ENCODE measurements at regions not wholly inside any gene's neighbourhood (a gene's known extent, or its start where the extent isn't known, plus 50 kb on each side); places are given as distances from the start of the nearest gene placed in this dataset.

GRCh38 chr2:176873403-176873802 lies 339.2 kb upstream of the HNRNPA3 start:
- no peak for TF ChIP-seq EZH2 (IDR thresholded peaks at IDR 0.05)
- TF ChIP-seq POLR2AphosphoS5 (IDR thresholded peaks at IDR 0.05; ENCODE audit: borderline replicate concordance, low read depth, low read length), result no peak
- no peak for TF ChIP-seq FOXP2 (optimal IDR thresholded peaks at IDR 0.05; ENCODE audit: control extremely low read depth, extremely low read length, insufficient read depth)
